ENCODE measurements at regions not wholly inside any gene's neighbourhood (a gene's known extent, or its start where the extent isn't known, plus 50 kb on each side); places are given as distances from the start of the nearest gene placed in this dataset.

DNA sequence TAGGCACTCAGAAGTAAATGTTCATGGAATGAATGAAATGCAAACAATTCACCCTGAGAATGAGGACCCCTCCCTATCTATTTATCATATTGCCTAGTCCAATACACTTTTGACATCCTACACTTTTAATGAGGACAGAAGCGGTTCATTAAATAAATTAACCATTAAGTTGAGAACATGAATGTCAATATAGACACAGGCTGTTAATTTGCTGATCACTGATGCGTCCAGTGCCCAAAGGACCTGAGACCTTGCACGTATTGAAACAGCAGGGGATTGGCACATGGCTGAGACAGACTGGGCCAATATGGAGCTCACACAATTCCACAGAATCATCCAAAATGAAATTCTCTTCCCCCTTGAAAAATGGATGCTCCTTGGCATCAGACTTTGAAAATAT lies 430.0 kb downstream of the SLC4A3 start:
- intact Hi-C loops (cut with DNase I), result no loop called here
- 83 to 87% (median 86%) methylated on average over 3 of the region's 3 CpGs for WGBS, 4 donors
- TF ChIP-seq, protein P1, sequence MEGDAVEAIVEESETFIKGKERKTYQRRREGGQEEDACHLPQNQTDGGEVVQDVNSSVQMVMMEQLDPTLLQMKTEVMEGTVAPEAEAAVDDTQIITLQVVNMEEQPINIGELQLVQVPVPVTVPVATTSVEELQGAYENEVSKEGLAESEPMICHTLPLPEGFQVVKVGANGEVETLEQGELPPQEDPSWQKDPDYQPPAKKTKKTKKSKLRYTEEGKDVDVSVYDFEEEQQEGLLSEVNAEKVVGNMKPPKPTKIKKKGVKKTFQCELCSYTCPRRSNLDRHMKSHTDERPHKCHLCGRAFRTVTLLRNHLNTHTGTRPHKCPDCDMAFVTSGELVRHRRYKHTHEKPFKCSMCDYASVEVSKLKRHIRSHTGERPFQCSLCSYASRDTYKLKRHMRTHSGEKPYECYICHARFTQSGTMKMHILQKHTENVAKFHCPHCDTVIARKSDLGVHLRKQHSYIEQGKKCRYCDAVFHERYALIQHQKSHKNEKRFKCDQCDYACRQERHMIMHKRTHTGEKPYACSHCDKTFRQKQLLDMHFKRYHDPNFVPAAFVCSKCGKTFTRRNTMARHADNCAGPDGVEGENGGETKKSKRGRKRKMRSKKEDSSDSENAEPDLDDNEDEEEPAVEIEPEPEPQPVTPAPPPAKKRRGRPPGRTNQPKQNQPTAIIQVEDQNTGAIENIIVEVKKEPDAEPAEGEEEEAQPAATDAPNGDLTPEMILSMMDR (IDR thresholded peaks at IDR 0.05), result no peak
- TF ChIP-seq POLR2A (IDR thresholded peaks at IDR 0.05), result no peak

DNA sequence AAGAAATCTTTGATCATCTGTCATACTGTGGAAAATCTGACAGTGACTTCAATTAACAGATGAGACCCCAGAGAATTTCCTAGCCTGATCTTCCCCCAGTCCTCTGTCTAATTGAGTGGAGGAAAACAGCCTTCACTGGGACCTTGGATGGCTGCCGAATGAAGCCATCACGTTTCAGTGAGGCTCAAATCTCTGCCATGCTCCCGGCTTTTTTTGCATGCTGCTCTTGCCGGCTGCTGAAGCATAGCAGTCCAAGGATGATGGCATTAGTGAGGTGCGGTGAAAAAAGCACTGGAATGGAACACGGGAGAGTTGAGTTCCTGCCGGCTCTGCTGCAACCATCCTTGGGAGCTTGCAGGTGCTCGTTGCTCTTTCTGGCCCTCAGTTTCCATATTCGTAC lies 430.5 kb downstream of the SLC4A3 start:
- DNase-seq, result no peak
- no peak overlapping the region for H3K27ac ChIP-seq
- H3K27me3 ChIP-seq, result no peaks in the 10 kb centered on the region
- no peaks in the 10 kb centered on the region for H3K9me3 ChIP-seq (replicated peaks in 1 of 3)
- no peak overlapping the region for H3K4me3 ChIP-seq
- TF ChIP-seq, protein P1 (IDR thresholded peaks at IDR 0.05), result no peak
- TF ChIP-seq POLR2A (IDR thresholded peaks at IDR 0.05), result no peak
- WGBS, 4 donors, result 36 to 51% (median 46%) methylated on average over 9 of the region's 9 CpGs
- H3K36me3 ChIP-seq (replicated peaks in 1 of 2), result no peaks in the 10 kb centered on the region
- no peaks in the 10 kb centered on the region for H3K4me1 ChIP-seq (replicated peaks in 1 of 2)
- intact Hi-C loops (cut with DNase I), result no loop called here

More for the DNA sequence above, 430.0 kb downstream of the SLC4A3 start:
- Histone ChIP-seq H3K9me3 (replicated peaks in 1 of 3) (no peaks in the 10 kb centered on the region), H3K27me3 (no peaks in the 10 kb centered on the region), H3K36me3 (replicated peaks in 1 of 2) (no peaks in the 10 kb centered on the region), H3K4me3 (no peak overlapping the region), H3K27ac (no peak overlapping the region), H3K4me1 (replicated peaks in 1 of 2) (no peaks in the 10 kb centered on the region)
- DNase-seq, result no peak

DNA sequence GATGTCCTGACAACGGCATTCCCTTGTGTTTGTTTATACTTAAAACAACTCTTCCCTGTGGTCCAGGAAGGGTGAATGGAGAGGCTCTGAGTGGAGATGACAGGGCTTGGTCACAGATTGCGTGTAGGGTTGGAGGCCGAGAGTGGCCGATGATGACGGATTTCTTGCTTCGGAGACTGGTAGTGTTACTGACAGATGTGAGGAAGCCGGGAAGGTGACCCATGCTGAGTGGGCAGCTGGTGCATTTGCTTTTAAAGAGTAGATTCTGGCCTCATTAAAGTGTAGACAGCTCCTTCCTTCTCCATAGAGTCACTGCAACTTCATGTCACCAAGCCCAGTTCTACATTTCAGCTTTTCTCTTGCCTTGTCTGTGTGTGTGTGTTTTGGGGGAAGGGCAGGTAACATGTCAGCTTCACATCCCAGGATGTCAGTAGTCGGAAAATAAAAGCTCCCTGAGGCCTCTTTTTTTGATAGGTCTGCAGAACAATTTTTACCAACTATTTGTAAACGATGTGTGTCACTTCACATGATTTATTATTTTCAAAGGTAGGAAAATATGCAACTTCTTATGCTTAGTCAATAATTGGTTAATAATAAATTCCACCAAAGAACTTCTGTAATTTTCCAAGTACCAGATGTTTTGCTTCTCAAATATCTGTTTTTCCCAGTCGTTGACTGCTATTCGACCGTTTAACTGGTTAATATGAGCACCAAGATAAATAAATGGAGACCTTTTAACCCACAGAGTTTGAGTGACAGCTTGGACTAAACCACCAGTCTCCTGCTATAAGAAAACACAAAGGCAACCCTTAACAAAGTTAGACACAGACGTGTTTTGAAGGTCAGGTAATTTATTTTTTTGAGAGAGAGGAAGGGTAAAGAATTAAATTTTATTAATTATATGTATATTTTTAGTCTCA lies 436.9 kb downstream of the SLC4A3 start:
- TF ChIP-seq POLR2A (IDR thresholded peaks at IDR 0.05), result no peak
- TF ChIP-seq, protein P1 (IDR thresholded peaks at IDR 0.05), result no peak
- no peaks in the 10 kb centered on the region for H3K36me3 ChIP-seq (replicated peaks in 1 of 2)
- no peak overlapping the region for H3K4me3 ChIP-seq
- WGBS, 4 donors, result 54 to 63% (median 60%) methylated on average over 13 of the region's 13 CpGs
- no peaks in the 10 kb centered on the region for H3K4me1 ChIP-seq (replicated peaks in 1 of 2)
- H3K27ac ChIP-seq, result no peak overlapping the region
- intact Hi-C loops (cut with DNase I), result no loop called here
- DNase-seq, result no peak
- H3K9me3 ChIP-seq (replicated peaks in 1 of 3), result no peaks in the 10 kb centered on the region
- no peaks in the 10 kb centered on the region for H3K27me3 ChIP-seq

DNA sequence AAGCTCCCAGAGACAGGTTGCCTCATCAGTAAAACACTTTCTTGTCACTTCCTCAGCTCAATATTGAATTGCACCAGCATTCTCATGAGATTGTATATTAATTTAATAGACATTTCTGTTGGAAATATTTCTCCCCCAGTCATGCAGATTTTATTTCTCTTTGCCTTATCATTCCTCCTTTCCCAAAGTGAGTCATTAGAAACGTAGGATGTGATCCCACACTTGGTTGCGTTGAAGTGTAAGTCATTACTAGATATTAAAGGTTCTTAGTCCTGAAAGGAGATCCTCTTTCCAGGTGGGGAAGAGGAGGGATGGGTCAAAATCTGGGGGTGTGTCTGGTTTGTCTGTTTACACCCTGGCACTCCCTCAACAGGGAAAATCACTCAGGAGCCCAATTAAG lies 438.2 kb downstream of the SLC4A3 start:
- Histone ChIP-seq H3K9me3 (replicated peaks in 1 of 3) (no peaks in the 10 kb centered on the region), H3K36me3 (replicated peaks in 1 of 2) (no peaks in the 10 kb centered on the region), H3K27me3 (no peaks in the 10 kb centered on the region), H3K4me1 (replicated peaks in 1 of 2) (no peaks in the 10 kb centered on the region), H3K4me3 (no peak overlapping the region), H3K27ac (no peak overlapping the region)
- WGBS, 4 donors, result 68 to 79% (median 77%) methylated on average over 2 of the region's 2 CpGs
- TF ChIP-seq POLR2A (IDR thresholded peaks at IDR 0.05), result no peak
- TF ChIP-seq, protein P1 (IDR thresholded peaks at IDR 0.05), result no peak
- DNase-seq, result no peak
- intact Hi-C loops (cut with DNase I), result no loop called here
